ENCODE measurements at regions not wholly inside any gene's neighbourhood (a gene's known extent, or its start where the extent isn't known, plus 50 kb on each side); places are given as distances from the start of the nearest gene placed in this dataset.

- no peak for TF ChIP-seq TBL1XR1 (IDR thresholded peaks at IDR 0.05; ENCODE audit: borderline replicate concordance, low read length, partially characterized antibody)
- TF ChIP-seq FOXK2 (IDR thresholded peaks at IDR 0.05): peak; percentile 50; the same call in 1 of the 2 replicates
- no peak for TF ChIP-seq SALL2 (CRISPR knock-in tag; IDR thresholded peaks at IDR 0.05)
- TF ChIP-seq ZMYM2 (CRISPR knock-in tag; IDR thresholded peaks at IDR 0.05): peak; percentile 32; the same call in 1 of the 2 replicates
- no peak for TF ChIP-seq ZNF407 (CRISPR knock-in tag; IDR thresholded peaks at IDR 0.05; ENCODE audit: not compliant biosample characterization)
- no peak for TF ChIP-seq CENPT (CRISPR knock-in tag; IDR thresholded peaks at IDR 0.05; ENCODE audit: low read depth)
- TF ChIP-seq ZNF326 (CRISPR knock-in tag; IDR thresholded peaks at IDR 0.05; ENCODE audit: borderline replicate concordance): no peak
- TF ChIP-seq CHCHD3 (CRISPR knock-in tag; IDR thresholded peaks at IDR 0.05): no peak
- TF ChIP-seq, protein P1, sequence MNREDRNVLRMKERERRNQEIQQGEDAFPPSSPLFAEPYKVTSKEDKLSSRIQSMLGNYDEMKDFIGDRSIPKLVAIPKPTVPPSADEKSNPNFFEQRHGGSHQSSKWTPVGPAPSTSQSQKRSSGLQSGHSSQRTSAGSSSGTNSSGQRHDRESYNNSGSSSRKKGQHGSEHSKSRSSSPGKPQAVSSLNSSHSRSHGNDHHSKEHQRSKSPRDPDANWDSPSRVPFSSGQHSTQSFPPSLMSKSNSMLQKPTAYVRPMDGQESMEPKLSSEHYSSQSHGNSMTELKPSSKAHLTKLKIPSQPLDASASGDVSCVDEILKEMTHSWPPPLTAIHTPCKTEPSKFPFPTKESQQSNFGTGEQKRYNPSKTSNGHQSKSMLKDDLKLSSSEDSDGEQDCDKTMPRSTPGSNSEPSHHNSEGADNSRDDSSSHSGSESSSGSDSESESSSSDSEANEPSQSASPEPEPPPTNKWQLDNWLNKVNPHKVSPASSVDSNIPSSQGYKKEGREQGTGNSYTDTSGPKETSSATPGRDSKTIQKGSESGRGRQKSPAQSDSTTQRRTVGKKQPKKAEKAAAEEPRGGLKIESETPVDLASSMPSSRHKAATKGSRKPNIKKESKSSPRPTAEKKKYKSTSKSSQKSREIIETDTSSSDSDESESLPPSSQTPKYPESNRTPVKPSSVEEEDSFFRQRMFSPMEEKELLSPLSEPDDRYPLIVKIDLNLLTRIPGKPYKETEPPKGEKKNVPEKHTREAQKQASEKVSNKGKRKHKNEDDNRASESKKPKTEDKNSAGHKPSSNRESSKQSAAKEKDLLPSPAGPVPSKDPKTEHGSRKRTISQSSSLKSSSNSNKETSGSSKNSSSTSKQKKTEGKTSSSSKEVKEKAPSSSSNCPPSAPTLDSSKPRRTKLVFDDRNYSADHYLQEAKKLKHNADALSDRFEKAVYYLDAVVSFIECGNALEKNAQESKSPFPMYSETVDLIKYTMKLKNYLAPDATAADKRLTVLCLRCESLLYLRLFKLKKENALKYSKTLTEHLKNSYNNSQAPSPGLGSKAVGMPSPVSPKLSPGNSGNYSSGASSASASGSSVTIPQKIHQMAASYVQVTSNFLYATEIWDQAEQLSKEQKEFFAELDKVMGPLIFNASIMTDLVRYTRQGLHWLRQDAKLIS (CRISPR knock-in tag; IDR thresholded peaks at IDR 0.05): no peak
- no peak for TF ChIP-seq ZSCAN29 (CRISPR knock-in tag; conservative IDR thresholded peaks at IDR 0.05)
- no peak for TF ChIP-seq JUND (CRISPR knock-in tag; IDR thresholded peaks at IDR 0.05)
- no peak for TF ChIP-seq XRCC5 (optimal IDR thresholded peaks at IDR 0.05; ENCODE audit: low read length)
- TF ChIP-seq FOXA1 (IDR thresholded peaks at IDR 0.05): peak; percentile 79
- peak; percentile 57; the same call in 1 of the 2 replicates for TF ChIP-seq FOXA1 (CRISPR knock-in tag; IDR thresholded peaks at IDR 0.05)
- no peak for TF ChIP-seq CERS6 (CRISPR knock-in tag; IDR thresholded peaks at IDR 0.05)
Measured at GRCh38 chr22:48993655-48994054, 834.0 kb downstream of the BRD1 start (continued).

Data from HepG2 (cell line).